Stomach (tissue), 4 donors: ENCODE measurements at regions not wholly inside any gene's neighbourhood (a gene's known extent, or its start where the extent isn't known, plus 50 kb on each side); places are given as distances from the start of the nearest gene placed in this dataset.

ENCODE experiments used
- CTCF ChIP-seq, 7 experiments: fragments of 450-650 bp in 4 of 7; fragments of 200-600 bp in 3 of 7; sonication (generic) in 3 of 7; IDR thresholded peaks; one replicate each; pipeline ENCODE4 v1.5.1; 2016 to 2019; ENCODE audit warnings: antibody characterized with exemption in 7 of 7, control low read depth in 2 of 7, mild to moderate bottlenecking in 1 of 7
- POLR2AphosphoS5 ChIP-seq, 3 donors: sonication (generic); formaldehyde crosslinking; IDR thresholded peaks; one replicate each; pipeline ENCODE4 v1.6.1; 2016; ENCODE audit warnings: antibody characterized with exemption in 3 of 3

GRCh38 chr9:118083161-118083560 is 379.0 kb downstream of the TLR4 start:
- TF ChIP-seq CTCF (IDR thresholded peaks at IDR 0.05) (no peak), POLR2AphosphoS5 (IDR thresholded peaks at IDR 0.05) (no peak)
